B cell (primary cell): ENCODE measurements at regions not wholly inside any gene's neighbourhood (a gene's known extent, or its start where the extent isn't known, plus 50 kb on each side); places are given as distances from the start of the nearest gene placed in this dataset.

Experiments
- ATAC-seq: fragments of 200-7000 bp; cut with Tn5 transposase; one replicate; pipeline ENCODE4 v1.10.0; 2021; ENCODE audit warnings: low read depth, mild to moderate bottlenecking, moderate number of reproducible peaks, moderate library complexity
- CTCF ChIA-PET: fragments of 350-600 bp; sonication (Branson Sonifier 250); formaldehyde crosslinking; loops from one replicate; lab custom pipeline; 2021; ENCODE audit warnings: antibody characterized with exemption, inconsistent platforms; lab: Charles Lee
- POLR2A ChIA-PET: fragments of 350-600 bp; sonication (Branson Sonifier 250); formaldehyde crosslinking; loops from one replicate; lab custom pipeline; 2021; ENCODE audit warnings: antibody characterized with exemption; lab: Charles Lee
- DNase-seq: peaks from one replicate; pipeline ENCODE4 v3.0.0; 2013
- H2AFZ ChIP-seq: 2 replicates; pipeline ENCODE4 v1.6.1; 2012; ENCODE audit warnings: mild to moderate bottlenecking, low read depth, low read length; ENCODE audit not compliant: insufficient read depth, poor library complexity, severe bottlenecking
- H3K27ac ChIP-seq, 2 donors: 1 replicate in 1 of 2; 2 replicates in 1 of 2; pipeline ENCODE4 v1.5.1; 2012 to 2013; ENCODE audit warnings: low read length in 2 of 2, mild to moderate bottlenecking in 2 of 2, moderate library complexity in 1 of 2
- H3K27me3 ChIP-seq, 4 experiments: fragments of 200-600 bp in 1 of 4; sonication (generic) in 1 of 4; replicated peaks in 1 of 4; 1 replicate in 2 of 4; 2 replicates in 2 of 4; pipeline versions ENCODE4 v1.6.1 to v1.7.0; 2013 to 2016; ENCODE audit warnings: low read length in 3 of 4, mild to moderate bottlenecking in 2 of 4, mixed read lengths in 1 of 4, moderate library complexity in 1 of 4; ENCODE audit not compliant: insufficient read depth in 4 of 4, control insufficient read depth in 3 of 4; ENCODE audit errors: control extremely low read depth in 1 of 4
- H3K36me3 ChIP-seq, 2 experiments: replicated peaks in 1 of 2; 1 replicate in 1 of 2; 2 replicates in 1 of 2; pipeline versions ENCODE4 v1.6.1 to v1.7.1; 2013; ENCODE audit warnings: low read length in 1 of 2; ENCODE audit not compliant: insufficient read depth in 2 of 2, control insufficient read depth in 1 of 2; ENCODE audit errors: control extremely low read depth in 1 of 2, extremely low read depth in 1 of 2
- H3K4me1 ChIP-seq, 2 donors: fragments of 200-600 bp in 1 of 2; sonication (generic) in 1 of 2; 1 replicate in 1 of 2; 2 replicates in 1 of 2; pipeline versions ENCODE4 v1.5.1 to v1.6.1; 2013 to 2017; ENCODE audit warnings: low read length in 2 of 2; ENCODE audit not compliant: control insufficient read depth in 2 of 2, insufficient read depth in 2 of 2
- H3K4me2 ChIP-seq: replicated peaks from 2 replicates; pipeline ENCODE3; 2012; ENCODE audit warnings: mild to moderate bottlenecking, low read depth, low read length; ENCODE audit not compliant: poor library complexity, severe bottlenecking
- H3K4me3 ChIP-seq, 5 experiments: fragments of 200-600 bp in 1 of 5; sonication (generic) in 1 of 5; 1 replicate in 3 of 5; 2 replicates in 2 of 5; pipeline versions ENCODE4 v1.5.1 to v1.7.0; 2011 to 2016; ENCODE audit warnings: low read length in 4 of 5, mild to moderate bottlenecking in 4 of 5, low read depth in 2 of 5, control low read depth in 1 of 5, moderate library complexity in 1 of 5; ENCODE audit not compliant: insufficient read depth in 1 of 5; ENCODE audit errors: control extremely low read depth in 1 of 5, extremely low read depth in 1 of 5
- H3K79me2 ChIP-seq: fragments of 200-600 bp; sonication (generic); one replicate; pipeline ENCODE4 v1.6.0; 2016; ENCODE audit warnings: low read length; ENCODE audit not compliant: control insufficient read depth, insufficient read depth
- H3K9ac ChIP-seq: fragments of 200-600 bp; sonication (generic); 2 replicates; pipeline ENCODE4 v1.6.1; 2017; ENCODE audit warnings: mild to moderate bottlenecking, low read length, moderate library complexity
- H3K9me3 ChIP-seq, 3 donors: one replicate each; pipeline versions ENCODE4 v1.6.1 to v1.7.1; 2013; ENCODE audit warnings: low read length in 2 of 3; ENCODE audit not compliant: control insufficient read depth in 2 of 3, insufficient read depth in 1 of 3; ENCODE audit errors: control extremely low read depth in 1 of 3
- H4K20me1 ChIP-seq: 2 replicates; pipeline ENCODE4 v1.6.0; 2012; ENCODE audit warnings: mild to moderate bottlenecking, low read length; ENCODE audit not compliant: insufficient read depth, control insufficient read depth, poor library complexity, severe bottlenecking
- H3K27ac Mint-ChIP-seq: one replicate; pipeline ENCODE4 v1.8.0; 2021; ENCODE audit warnings: mixed read lengths
- H3K27me3 Mint-ChIP-seq: one replicate; pipeline ENCODE4 v1.8.0; 2021; ENCODE audit warnings: mixed read lengths
- H3K4me1 Mint-ChIP-seq: one replicate; pipeline ENCODE4 v1.8.0; 2021; ENCODE audit warnings: mixed read lengths
- H3K4me3 Mint-ChIP-seq: one replicate; pipeline ENCODE4 v1.8.0; 2021; ENCODE audit warnings: mixed read lengths
- H3K9me3 Mint-ChIP-seq: one replicate; pipeline ENCODE4 v1.8.0; 2022; ENCODE audit warnings: mixed read lengths; ENCODE audit not compliant: insufficient read depth
- EZH2 ChIP-seq: IDR thresholded peaks from 2 replicates; pipeline ENCODE4 v1.6.1; 2012; ENCODE audit warnings: borderline replicate concordance, low read depth, mild to moderate bottlenecking, moderate library complexity, low read length; ENCODE audit not compliant: insufficient read depth, poor library complexity, severe bottlenecking
- WGBS: methylation state at CpG from one replicate; pipeline ENCODE4 v1.1.5; 2013; ENCODE audit warnings: missing lambda C conversion rate; ENCODE audit not compliant: insufficient coverage; 5-methylcytosine and 5-hydroxymethylcytosine counted together
- intact Hi-C: fragments of 100-400 bp; cut with micrococcal nuclease; formaldehyde crosslinking; loops from one replicate; pipeline ENCODE4 v1.10.0; 2022
- TF ChIP-seq, protein P1 (sequence below): fragments of 200-600 bp; IDR thresholded peaks from one replicate; pipeline ENCODE4 v1.8.0; 2022; ENCODE audit warnings: antibody characterized with exemption, mild to moderate bottlenecking

DNA sequence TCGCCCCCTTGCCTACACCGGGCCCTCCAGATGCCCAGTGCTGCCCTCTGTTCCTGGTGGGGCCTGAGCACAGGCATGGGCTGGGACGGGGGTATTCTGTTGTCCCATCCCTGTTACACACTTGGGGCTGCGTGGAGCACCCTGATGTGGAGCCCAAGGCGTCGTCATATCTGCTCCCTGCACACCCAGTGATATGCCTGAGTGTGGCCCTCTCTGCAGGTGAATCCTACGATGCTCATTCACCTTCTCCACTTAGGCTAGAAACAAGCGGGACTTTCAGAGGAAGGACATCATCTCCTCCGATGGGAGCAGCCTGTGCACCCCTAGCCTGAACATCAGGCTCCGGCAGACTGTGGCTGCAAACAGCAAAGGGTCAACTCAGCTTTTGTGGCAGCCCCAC lies 91.0 kb upstream of the NPTX2 start:
- no peaks in the 10 kb centered on the region for H3K79me2 ChIP-seq
- Mint-ChIP-seq H3K27me3 (no peaks in the 10 kb centered on the region), H3K4me1 (no peaks in the 10 kb centered on the region), H3K27ac (no peak overlapping the region), H3K4me3 (no peak overlapping the region), H3K9me3 (peaks cover 4% of the 10 kb centered on the region)
- no peaks in the 10 kb centered on the region for H3K27me3 ChIP-seq
- CTCF ChIA-PET = no interaction called here
- peaks cover 0 to 14% (median 0%) of the 10 kb centered on the region in 3 donors for H3K9me3 ChIP-seq
- 93% methylated on average over 10 of the region's 10 CpGs for WGBS
- TF ChIP-seq, protein P1, sequence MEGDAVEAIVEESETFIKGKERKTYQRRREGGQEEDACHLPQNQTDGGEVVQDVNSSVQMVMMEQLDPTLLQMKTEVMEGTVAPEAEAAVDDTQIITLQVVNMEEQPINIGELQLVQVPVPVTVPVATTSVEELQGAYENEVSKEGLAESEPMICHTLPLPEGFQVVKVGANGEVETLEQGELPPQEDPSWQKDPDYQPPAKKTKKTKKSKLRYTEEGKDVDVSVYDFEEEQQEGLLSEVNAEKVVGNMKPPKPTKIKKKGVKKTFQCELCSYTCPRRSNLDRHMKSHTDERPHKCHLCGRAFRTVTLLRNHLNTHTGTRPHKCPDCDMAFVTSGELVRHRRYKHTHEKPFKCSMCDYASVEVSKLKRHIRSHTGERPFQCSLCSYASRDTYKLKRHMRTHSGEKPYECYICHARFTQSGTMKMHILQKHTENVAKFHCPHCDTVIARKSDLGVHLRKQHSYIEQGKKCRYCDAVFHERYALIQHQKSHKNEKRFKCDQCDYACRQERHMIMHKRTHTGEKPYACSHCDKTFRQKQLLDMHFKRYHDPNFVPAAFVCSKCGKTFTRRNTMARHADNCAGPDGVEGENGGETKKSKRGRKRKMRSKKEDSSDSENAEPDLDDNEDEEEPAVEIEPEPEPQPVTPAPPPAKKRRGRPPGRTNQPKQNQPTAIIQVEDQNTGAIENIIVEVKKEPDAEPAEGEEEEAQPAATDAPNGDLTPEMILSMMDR = no peak
- TF ChIP-seq EZH2 = no peak
- intact Hi-C loops = no loop called here
- no peaks in the 10 kb centered on the region for H3K4me1 ChIP-seq
- no peak overlapping the region for H3K4me3 ChIP-seq
- POLR2A ChIA-PET = no interaction called here
- DNase-seq (no peak), ATAC-seq (no peak)
- H4K20me1 ChIP-seq = no peaks in the 10 kb centered on the region
- H3K27ac ChIP-seq = no peak overlapping the region
- no peak overlapping the region for H2AFZ ChIP-seq
- no peak overlapping the region for H3K4me2 ChIP-seq
- H3K9ac ChIP-seq = no peak overlapping the region
- H3K36me3 ChIP-seq = no peaks in the 10 kb centered on the region

- intact Hi-C loops = no loop called here
- H3K79me2 ChIP-seq = no peaks in the 10 kb centered on the region
- no peak overlapping the region for H3K4me2 ChIP-seq
- POLR2A ChIA-PET = no interaction called here
- Mint-ChIP-seq H3K4me3 (no peak overlapping the region), H3K27ac (no peak overlapping the region), H3K27me3 (no peaks in the 10 kb centered on the region), H3K9me3 (peaks cover 3% of the 10 kb centered on the region), H3K4me1 (no peaks in the 10 kb centered on the region)
- H2AFZ ChIP-seq = no peak overlapping the region
- H3K4me1 ChIP-seq = no peaks in the 10 kb centered on the region
- DNase-seq (no peak), ATAC-seq (no peak)
- TF ChIP-seq, protein P1 = no peak
- TF ChIP-seq EZH2 = no peak
- no peak overlapping the region for H3K9ac ChIP-seq
- no peaks in the 10 kb centered on the region for H3K27me3 ChIP-seq
- 88% methylated on average over 10 of the region's 12 CpGs for WGBS
- no peaks in the 10 kb centered on the region for H4K20me1 ChIP-seq
- H3K9me3 ChIP-seq = peaks cover 0 to 15% (median 0%) of the 10 kb centered on the region in 3 donors
- CTCF ChIA-PET = no interaction called here
- H3K36me3 ChIP-seq = no peaks in the 10 kb centered on the region
- no peak overlapping the region for H3K27ac ChIP-seq
- H3K4me3 ChIP-seq = no peak overlapping the region
These were observed 95.9 kb upstream of the NPTX2 start for GRCh38 chr7:98521089-98521692.
